ENCODE measurements at regions not wholly inside any gene's neighbourhood (a gene's known extent, or its start where the extent isn't known, plus 50 kb on each side); places are given as distances from the start of the nearest gene placed in this dataset.

DNA sequence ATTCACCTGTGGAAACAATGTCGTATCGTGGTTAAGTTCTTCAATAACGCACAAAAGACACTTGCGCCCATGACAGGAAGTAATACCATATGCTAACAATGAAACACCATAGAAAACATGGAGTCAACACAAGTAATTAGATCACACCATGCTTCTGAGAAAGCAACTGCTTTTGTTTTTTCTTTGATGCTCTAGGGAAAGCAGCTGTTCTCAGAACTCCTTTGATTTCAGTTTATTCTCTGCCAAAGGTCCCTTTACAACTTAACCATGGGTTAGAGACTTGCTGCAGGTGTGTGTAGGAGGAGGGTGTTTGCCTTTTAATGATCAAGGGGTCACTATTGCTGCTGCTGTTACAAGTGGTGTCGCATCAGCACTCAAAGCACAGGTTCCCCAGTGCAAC, 324.0 kb upstream of the SLCO3A1 start:
- Histone ChIP-seq H3K27me3 (no peaks in the 10 kb centered on the region), H3K4me1 (peaks cover 13 to 18% of the 10 kb centered on the region in 2 donors), H3K36me3 (no peaks in the 10 kb centered on the region), H3K9me3 (no peaks in the 10 kb centered on the region), H3K27ac (no peak overlapping the region), H3K4me3 (no peak overlapping the region)
- no peak for TF ChIP-seq POLR2A (IDR thresholded peaks at IDR 0.05)
- TF ChIP-seq, protein P1, sequence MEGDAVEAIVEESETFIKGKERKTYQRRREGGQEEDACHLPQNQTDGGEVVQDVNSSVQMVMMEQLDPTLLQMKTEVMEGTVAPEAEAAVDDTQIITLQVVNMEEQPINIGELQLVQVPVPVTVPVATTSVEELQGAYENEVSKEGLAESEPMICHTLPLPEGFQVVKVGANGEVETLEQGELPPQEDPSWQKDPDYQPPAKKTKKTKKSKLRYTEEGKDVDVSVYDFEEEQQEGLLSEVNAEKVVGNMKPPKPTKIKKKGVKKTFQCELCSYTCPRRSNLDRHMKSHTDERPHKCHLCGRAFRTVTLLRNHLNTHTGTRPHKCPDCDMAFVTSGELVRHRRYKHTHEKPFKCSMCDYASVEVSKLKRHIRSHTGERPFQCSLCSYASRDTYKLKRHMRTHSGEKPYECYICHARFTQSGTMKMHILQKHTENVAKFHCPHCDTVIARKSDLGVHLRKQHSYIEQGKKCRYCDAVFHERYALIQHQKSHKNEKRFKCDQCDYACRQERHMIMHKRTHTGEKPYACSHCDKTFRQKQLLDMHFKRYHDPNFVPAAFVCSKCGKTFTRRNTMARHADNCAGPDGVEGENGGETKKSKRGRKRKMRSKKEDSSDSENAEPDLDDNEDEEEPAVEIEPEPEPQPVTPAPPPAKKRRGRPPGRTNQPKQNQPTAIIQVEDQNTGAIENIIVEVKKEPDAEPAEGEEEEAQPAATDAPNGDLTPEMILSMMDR (IDR thresholded peaks at IDR 0.05 in 4 of 5, conservative IDR thresholded peaks at IDR 0.05 in 1 of 5): no peak
- ATAC-seq (no peak), DNase-seq (no peak)
- intact Hi-C loops (cut with DNase I; ENCODE audit: low total_unique reads): loop anchor here (10.0 kb wide), 1 partner anchor 225 kb away; no protein-coding TSS in a partner anchor
- in situ Hi-C loops (cut with MboI; ENCODE audit: low sequenced_read_pairs in 4 of 4): loop anchor here in 1 of 4 donors (10.0 kb wide), 1 partner anchor 225 kb away; no protein-coding TSS in a partner anchor

DNA sequence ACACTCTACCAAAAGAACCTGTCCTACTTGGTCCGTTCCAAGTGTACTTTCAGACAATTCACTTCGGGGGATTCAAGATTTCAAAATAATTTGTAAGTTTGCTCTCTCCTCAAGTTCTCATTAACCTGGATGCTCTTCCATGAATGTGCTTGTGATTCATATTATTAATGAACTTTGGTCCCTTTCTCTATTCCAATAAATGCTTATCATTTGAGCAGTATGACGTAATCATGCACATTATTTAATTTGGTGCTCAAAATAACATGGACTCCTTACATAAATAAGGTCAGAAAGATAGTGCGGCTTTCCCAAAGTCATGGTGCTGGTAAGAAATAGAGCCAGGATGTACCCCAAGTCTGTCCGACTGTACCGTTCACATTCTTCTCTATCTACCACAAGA, 323.2 kb upstream of the SLCO3A1 start:
- TF ChIP-seq POLR2A (IDR thresholded peaks at IDR 0.05): no peak
- TF ChIP-seq, protein P1 (IDR thresholded peaks at IDR 0.05 in 4 of 5, conservative IDR thresholded peaks at IDR 0.05 in 1 of 5): no peak
- Histone ChIP-seq H3K36me3 (no peaks in the 10 kb centered on the region), H3K9me3 (no peaks in the 10 kb centered on the region), H3K4me1 (peaks cover 13 to 21% of the 10 kb centered on the region in 2 donors), H3K4me3 (no peak overlapping the region), H3K27me3 (no peaks in the 10 kb centered on the region), H3K27ac (peak overlapping the region in 2 of 4 donors; percentile 58 to 83)
- DNase-seq (no peak), ATAC-seq (no peak)
- in situ Hi-C loops (cut with MboI; ENCODE audit: low sequenced_read_pairs in 4 of 4) (no loop called here), intact Hi-C loops (cut with DNase I; ENCODE audit: low total_unique reads) (loop anchor here (5.0 kb wide), 1 partner anchor 97 kb away; no protein-coding TSS in a partner anchor)

DNA sequence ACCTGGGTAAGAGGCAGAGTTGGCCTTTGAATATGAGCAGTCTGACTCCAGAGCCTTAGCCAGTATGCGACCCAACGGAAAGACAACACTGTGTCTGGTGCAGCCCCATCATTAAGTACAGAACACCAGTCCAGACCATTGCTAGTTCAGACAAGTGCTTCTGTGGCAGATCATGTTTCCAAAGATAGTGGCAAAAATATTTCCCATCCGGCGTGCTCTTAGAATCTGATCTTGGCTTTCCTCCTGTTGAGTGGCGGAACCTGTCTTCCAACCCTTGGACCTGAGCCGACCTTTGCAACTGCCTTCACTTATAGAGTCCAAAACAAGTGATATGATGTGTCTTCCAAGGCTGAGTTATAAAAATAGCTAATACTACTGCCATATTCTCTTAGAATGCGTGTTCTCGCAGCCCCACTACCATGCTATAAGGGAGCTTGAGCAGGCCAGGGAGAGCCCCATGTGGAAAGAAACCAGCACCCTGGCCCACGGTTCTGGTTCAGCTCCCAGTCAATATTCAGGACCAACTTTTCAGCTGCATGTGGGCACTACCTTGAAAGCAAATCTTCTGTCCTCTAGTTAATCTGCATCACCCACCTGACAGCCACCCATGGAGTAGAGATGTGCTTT, 322.4 kb upstream of the SLCO3A1 start:
- no peaks in the 10 kb centered on the region for H3K27me3 ChIP-seq
- no peak for TF ChIP-seq POLR2A (IDR thresholded peaks at IDR 0.05)
- TF ChIP-seq, protein P1 (IDR thresholded peaks at IDR 0.05 in 4 of 5, conservative IDR thresholded peaks at IDR 0.05 in 1 of 5): no peak
- in situ Hi-C loops (cut with MboI; ENCODE audit: low sequenced_read_pairs in 4 of 4): no loop called here
- intact Hi-C loops (cut with DNase I; ENCODE audit: low total_unique reads): loop anchor here (5.0 kb wide), 1 partner anchor 96 kb away; no protein-coding TSS in a partner anchor
- H3K9me3 ChIP-seq: no peaks in the 10 kb centered on the region
- peak; percentile 41 to 64 for DNase-seq
- no peak overlapping the region for H3K4me3 ChIP-seq
- H3K27ac ChIP-seq: peak overlapping the region; percentile 55 to 83 (median 64)
- no peaks in the 10 kb centered on the region for H3K36me3 ChIP-seq
- peaks cover 20 to 29% of the 10 kb centered on the region in 2 donors for H3K4me1 ChIP-seq
- peak; percentile 58 to 85 for ATAC-seq

DNA sequence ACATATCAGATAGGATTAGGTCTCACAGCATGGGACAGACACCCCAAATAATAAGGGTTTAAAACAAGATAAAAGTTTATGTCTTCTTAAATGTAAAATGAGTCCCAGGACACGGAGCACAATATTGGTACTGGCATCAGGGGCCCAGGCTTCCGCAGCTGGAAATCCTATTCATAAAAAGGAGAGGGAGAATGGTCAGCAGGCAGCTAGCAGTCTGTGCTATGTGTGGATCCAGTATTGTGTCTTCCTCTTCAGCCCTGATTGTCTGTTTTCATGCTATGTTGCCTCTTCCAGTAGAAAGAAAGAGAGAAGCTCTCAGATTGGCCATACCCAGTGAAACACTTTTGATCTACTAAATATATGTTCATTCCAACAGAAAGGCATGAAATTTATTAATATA, 319.3 kb upstream of the SLCO3A1 start:
- ATAC-seq: no peak
- Histone ChIP-seq H3K27me3 (no peaks in the 10 kb centered on the region), H3K36me3 (no peaks in the 10 kb centered on the region), H3K4me3 (no peak overlapping the region), H3K9me3 (no peaks in the 10 kb centered on the region), H3K27ac (peak overlapping the region in 3 of 4 donors; percentile 46 to 87 (median 85)), H3K4me1 (peaks cover 32 to 50% of the 10 kb centered on the region in 2 donors)
- DNase-seq: no peak
- intact Hi-C loops (cut with DNase I; ENCODE audit: low total_unique reads) (loop anchor here (5.0 kb wide), 1 partner anchor 93 kb away; no protein-coding TSS in a partner anchor), in situ Hi-C loops (cut with MboI; ENCODE audit: low sequenced_read_pairs in 4 of 4) (no loop called here)
- no peak for TF ChIP-seq POLR2A (IDR thresholded peaks at IDR 0.05)
- TF ChIP-seq, protein P1 (IDR thresholded peaks at IDR 0.05 in 4 of 5, conservative IDR thresholded peaks at IDR 0.05 in 1 of 5): no peak

Measured in gastrocnemius medialis (tissue), 4 donors.